OCI-LY7 (cell line): ENCODE measurements at regions not wholly inside any gene's neighbourhood (a gene's known extent, or its start where the extent isn't known, plus 50 kb on each side); places are given as distances from the start of the nearest gene placed in this dataset.

Experiments used
- EZH2phosphoT487 ChIP-seq: fragments of 200-600 bp; sonication (generic); IDR thresholded peaks from 2 replicates; pipeline ENCODE4 v1.6.1; 2018; ENCODE audit warnings: low read depth, borderline replicate concordance, mild to moderate bottlenecking, mixed run types, antibody characterized with exemption, low read length, moderate library complexity, mixed read lengths
- TF ChIP-seq, protein P1 (sequence below): fragments of 200-600 bp; sonication (generic); conservative IDR thresholded peaks from 2 replicates; pipeline ENCODE4 v1.5.1; 2014; ENCODE audit warnings: mild to moderate bottlenecking, antibody characterized with exemption, low read length, moderate library complexity, mixed read lengths

DNA sequence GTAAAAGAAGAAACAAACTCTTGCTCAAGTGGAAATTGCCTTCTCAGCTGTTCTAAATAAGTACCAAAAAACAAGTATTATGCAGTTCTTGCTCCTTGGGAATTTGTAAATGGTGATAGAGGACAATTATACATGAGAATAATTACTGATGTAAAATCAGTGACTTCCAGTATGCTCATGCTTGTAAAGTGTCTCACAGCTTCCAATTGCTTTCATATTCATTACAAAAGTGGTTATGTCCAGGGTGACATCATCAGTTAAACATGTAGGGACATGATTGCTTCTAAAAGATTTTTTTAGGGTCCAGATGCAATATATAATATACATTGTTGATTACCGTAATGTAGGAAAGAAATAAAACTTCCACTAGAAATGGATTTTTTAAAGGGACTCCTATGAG lies 122.8 kb upstream of the B3GAT2 start:
- TF ChIP-seq, protein P1, sequence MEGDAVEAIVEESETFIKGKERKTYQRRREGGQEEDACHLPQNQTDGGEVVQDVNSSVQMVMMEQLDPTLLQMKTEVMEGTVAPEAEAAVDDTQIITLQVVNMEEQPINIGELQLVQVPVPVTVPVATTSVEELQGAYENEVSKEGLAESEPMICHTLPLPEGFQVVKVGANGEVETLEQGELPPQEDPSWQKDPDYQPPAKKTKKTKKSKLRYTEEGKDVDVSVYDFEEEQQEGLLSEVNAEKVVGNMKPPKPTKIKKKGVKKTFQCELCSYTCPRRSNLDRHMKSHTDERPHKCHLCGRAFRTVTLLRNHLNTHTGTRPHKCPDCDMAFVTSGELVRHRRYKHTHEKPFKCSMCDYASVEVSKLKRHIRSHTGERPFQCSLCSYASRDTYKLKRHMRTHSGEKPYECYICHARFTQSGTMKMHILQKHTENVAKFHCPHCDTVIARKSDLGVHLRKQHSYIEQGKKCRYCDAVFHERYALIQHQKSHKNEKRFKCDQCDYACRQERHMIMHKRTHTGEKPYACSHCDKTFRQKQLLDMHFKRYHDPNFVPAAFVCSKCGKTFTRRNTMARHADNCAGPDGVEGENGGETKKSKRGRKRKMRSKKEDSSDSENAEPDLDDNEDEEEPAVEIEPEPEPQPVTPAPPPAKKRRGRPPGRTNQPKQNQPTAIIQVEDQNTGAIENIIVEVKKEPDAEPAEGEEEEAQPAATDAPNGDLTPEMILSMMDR: no peak
- TF ChIP-seq EZH2phosphoT487: no peak
